ENCODE measurements at regions not wholly inside any gene's neighbourhood (a gene's known extent, or its start where the extent isn't known, plus 50 kb on each side); places are given as distances from the start of the nearest gene placed in this dataset.

- no peak overlapping the region for H3K4me3 ChIP-seq (replicated peaks in 1 of 3; ENCODE audit: insufficient read depth in 1 of 3, low read depth in 1 of 3, low read length in 3 of 3)
- ChIA-PET POLR2A (no interaction called here), CTCF (no interaction called here)
- H3K4me2 ChIP-seq (ENCODE audit: insufficient read depth, low read length) = no peak overlapping the region
- no peaks in the 10 kb centered on the region for H4K20me1 ChIP-seq (replicated peaks; ENCODE audit: control insufficient read depth, extremely low read depth, insufficient read depth, low read length)
- no peak overlapping the region for H3K27ac ChIP-seq (ENCODE audit: insufficient read depth, low read depth, low read length)
- no peaks in the 10 kb centered on the region for H3K79me2 ChIP-seq (ENCODE audit: control insufficient read depth, insufficient read depth, low read length)
- H3K9me1 ChIP-seq (replicated peaks; ENCODE audit: control insufficient read depth, extremely low read depth, insufficient read depth, low read length) = no peaks in the 10 kb centered on the region
- no peak overlapping the region for H3K9ac ChIP-seq (replicated peaks; ENCODE audit: extremely low read depth, insufficient read depth, low read length)
- H3K4me1 ChIP-seq (ENCODE audit: control insufficient read depth, extremely low read depth, insufficient read depth, low read length) = no peaks in the 10 kb centered on the region
- no peak for TF ChIP-seq MAX (IDR thresholded peaks at IDR 0.05; ENCODE audit: insufficient read depth, insufficient read length)
- TF ChIP-seq MYC (IDR thresholded peaks at IDR 0.05; ENCODE audit: low read depth, low read length) = no peak
- no peak for TF ChIP-seq EZH2 (IDR thresholded peaks at IDR 0.05; ENCODE audit: borderline replicate concordance, low read depth, low read length, severe bottlenecking)
- TF ChIP-seq CTCF (IDR thresholded peaks at IDR 0.05; ENCODE audit: extremely low read depth in 1 of 2, insufficient read depth in 1 of 2, low read depth in 1 of 2, low read length in 2 of 2) = no peak
- TF ChIP-seq FOS (IDR thresholded peaks at IDR 0.05; ENCODE audit: borderline replicate concordance, insufficient read depth, low read length) = no peak
- TF ChIP-seq GATA2 (IDR thresholded peaks at IDR 0.05; ENCODE audit: insufficient read depth, insufficient read length, low read depth, low read length) = no peak
- no peak for TF ChIP-seq JUN (IDR thresholded peaks at IDR 0.05; ENCODE audit: borderline replicate concordance, insufficient read depth, insufficient read length, low read depth)
- no peak for TF ChIP-seq POLR2A (IDR thresholded peaks at IDR 0.05; ENCODE audit: low read depth, low read length)
- no peak for TF ChIP-seq POLR2AphosphoS5 (IDR thresholded peaks at IDR 0.05; ENCODE audit: insufficient read depth, low read depth, low read length)
- no peaks in the 10 kb centered on the region for H3K36me3 ChIP-seq (ENCODE audit: control insufficient read depth in 2 of 2, extremely low read depth in 1 of 2, insufficient read depth in 2 of 2, low read length in 2 of 2)
- dilution Hi-C loops (cut with MboI; ENCODE audit: extremely low pct_ligation_motif_present, low sequenced_read_pairs) = no loop called here
- no peak overlapping the region for H2AFZ ChIP-seq (ENCODE audit: low read depth, low read length)
- DNase-seq (ENCODE audit: low read depth, low spot score) (no peak), FAIRE-seq (no peak)
- H3K27me3 ChIP-seq (ENCODE audit: control insufficient read depth in 2 of 2, insufficient read depth in 2 of 2, low read length in 2 of 2) = no peaks in the 10 kb centered on the region
- peaks cover 2% of the 10 kb centered on the region for H3K9me3 ChIP-seq (replicated peaks; ENCODE audit: control insufficient read depth, insufficient read depth, low read length)
- BruUV-seq (replicated peaks) = no TSS peak
- intact Hi-C loops (cut with micrococcal nuclease) = no loop called here
These were observed 1477.6 kb downstream of the UQCRFS1 start for GRCh38 chr19:27735314-27735713.

Data from endothelial cell of umbilical vein (primary cell).